GM12878 (cell line): ENCODE measurements at regions not wholly inside any gene's neighbourhood (a gene's known extent, or its start where the extent isn't known, plus 50 kb on each side); places are given as distances from the start of the nearest gene placed in this dataset.

Experiments
- ATAC-seq: fragments of 200-7000 bp; cut with Tn5 transposase; 3 replicates; pipeline ENCODE4 v1.9.1; 2020; ENCODE audit warnings: mild to moderate bottlenecking, moderate library complexity
- BruUV-seq: library from RNA; stranded (reverse); fragments of 400-500 nt; replicated peaks from 2 replicates; lab custom pipeline; 2021; lab: Mats Ljungman, UMichigan
- CTCF ChIA-PET: fragments of 300-600 bp; sonication (Branson Sonifier 250); formaldehyde crosslinking; extraction: SDS; loops from one replicate; lab custom pipeline; 2021; ENCODE audit warnings: inconsistent platforms; lab: Yijun Ruan, JAX
- POLR2A ChIA-PET: fragments of 350-600 bp; formaldehyde crosslinking; extraction: SDS; loops from one replicate; lab custom pipeline; 2021; ENCODE audit warnings: inconsistent platforms; lab: Charles Lee
- RAD21 ChIA-PET: fragments of 300-600 bp; sonication (Branson Sonifier 250); formaldehyde crosslinking; loops from one replicate; lab custom pipeline; 2023; ENCODE audit warnings: antibody characterized with exemption; ENCODE audit not compliant: unreplicated experiment; lab: Charles Lee
- SMC1A ChIA-PET: fragments of 300-600 bp; sonication (Branson Sonifier 250); formaldehyde crosslinking; loops from one replicate; lab custom pipeline; 2023; ENCODE audit not compliant: unreplicated experiment, uncharacterized antibody; lab: Charles Lee
- DNase-seq: peaks from one replicate; pipeline ENCODE4 v3.0.0-alpha.2; 2011; ENCODE audit warnings: low read depth, low spot score
- FAIRE-seq: peaks from 3 replicates; lab custom pipeline; 2011; peaks lifted over from hg19 to GRCh38; lab: Jason Lieb, UNC
- H2AFZ ChIP-seq: 2 replicates; pipeline ENCODE4 v1.6.0; 2011; ENCODE audit warnings: low read depth, low read length, control low read depth; ENCODE audit not compliant: control insufficient read depth
- H3K27ac ChIP-seq: 2 replicates; pipeline ENCODE4 v1.5.1; 2011; ENCODE audit warnings: control low read depth; ENCODE audit not compliant: control insufficient read depth, insufficient read depth
- H3K27me3 ChIP-seq, 2 experiments: replicated peaks in 1 of 2; 2 replicates each; pipeline versions ENCODE4 v1.6.0 to v1.6.1; 2011; ENCODE audit warnings: low read length in 1 of 2; ENCODE audit not compliant: control insufficient read depth in 2 of 2, insufficient read depth in 2 of 2
- H3K36me3 ChIP-seq, 2 experiments: 2 replicates each; pipeline ENCODE4 v1.5.1; 2011; ENCODE audit warnings: low read length in 1 of 2; ENCODE audit not compliant: control insufficient read depth in 2 of 2, insufficient read depth in 2 of 2
- H3K4me1 ChIP-seq: 2 replicates; pipeline ENCODE4 v1.6.1; 2011; ENCODE audit warnings: mild to moderate bottlenecking, low read length, moderate library complexity, mixed read lengths; ENCODE audit not compliant: control insufficient read depth, insufficient read depth
- H3K4me2 ChIP-seq: 2 replicates; pipeline ENCODE4 v1.6.0; 2011; ENCODE audit warnings: control low read depth; ENCODE audit not compliant: control insufficient read depth, insufficient read depth
- H3K4me3 ChIP-seq: fragments of 200-600 bp; sonication (generic); 2 replicates; pipeline ENCODE4 v1.5.1; 2016
- H3K79me2 ChIP-seq: 2 replicates; pipeline ENCODE4 v1.6.0; 2011; ENCODE audit warnings: low read length; ENCODE audit not compliant: control insufficient read depth, insufficient read depth
- H3K9ac ChIP-seq: 2 replicates; pipeline ENCODE4 v1.8.0; 2011; ENCODE audit warnings: low read length, control low read depth, mixed read lengths; ENCODE audit not compliant: control insufficient read depth, insufficient read depth
- H3K9me3 ChIP-seq: replicated peaks from 3 replicates; pipeline ENCODE4 v1.5.1; 2011; ENCODE audit warnings: mild to moderate bottlenecking, low read length; ENCODE audit not compliant: control insufficient read depth, insufficient read depth
- H4K20me1 ChIP-seq: 2 replicates; pipeline ENCODE4 v1.6.0; 2011; ENCODE audit not compliant: control insufficient read depth, insufficient read depth
- BMI1 ChIP-seq: fragments of 450-650 bp; IDR thresholded peaks from 2 replicates; pipeline ENCODE4 v1.6.1; 2016; ENCODE audit warnings: mild to moderate bottlenecking, moderate library complexity, borderline replicate concordance
- MTA3 ChIP-seq: IDR thresholded peaks from 2 replicates; pipeline ENCODE4 v1.6.1; 2012; ENCODE audit warnings: low read length, inconsistent platforms, borderline replicate concordance
- MYB ChIP-seq: fragments of 150-350 bp; IDR thresholded peaks from 2 replicates; pipeline ENCODE4 v1.6.1; 2014; ENCODE audit warnings: mild to moderate bottlenecking, low read depth, low read length, borderline replicate concordance
- NR2C1 ChIP-seq: fragments of 450-650 bp; IDR thresholded peaks from 2 replicates; pipeline ENCODE4 v1.6.1; 2017; ENCODE audit warnings: antibody characterized with exemption, mild to moderate bottlenecking, moderate library complexity
- SIX5 ChIP-seq: IDR thresholded peaks from 2 replicates; pipeline ENCODE4 v1.6.1; 2011; ENCODE audit warnings: mild to moderate bottlenecking, low read depth, low read length, moderate library complexity; ENCODE audit not compliant: severe bottlenecking
- STAT3 ChIP-seq: IDR thresholded peaks from 2 replicates; pipeline ENCODE4 v1.6.1; 2011; ENCODE audit warnings: low read depth, low read length, improper control_type of control experiment
- ZBTB11 ChIP-seq: fragments of 450-650 bp; formaldehyde crosslinking; IDR thresholded peaks from 2 replicates; pipeline ENCODE4 v1.5.0; 2022; ENCODE audit warnings: mild to moderate bottlenecking, missing genetic modification characterization
- ZNF274 ChIP-seq: IDR thresholded peaks from one replicate; pipeline ENCODE4 v1.8.0; 2011; ENCODE audit not compliant: insufficient read length, insufficient read depth
- WGBS: methylation state at CpG from one replicate; pipeline ENCODE4 v1.1.6; 2016; ENCODE audit warnings: low lambda C conversion rate; ENCODE audit not compliant: insufficient replicate concordance, insufficient coverage; ENCODE audit errors: missing lambda C conversion rate; 5-methylcytosine and 5-hydroxymethylcytosine counted together
- in situ Hi-C: fragments of 300-500 bp; cut with MboI; formaldehyde crosslinking; loops from 9 replicates; pipeline ENCODE4 v1.14.3; 2018; ENCODE audit warnings: mixed read lengths
- intact Hi-C: fragments of 100-400 bp; cut with micrococcal nuclease; formaldehyde crosslinking; loops from one replicate; pipeline ENCODE4 v1.14.2; 2022; ENCODE audit not compliant: unreplicated experiment

GRCh38 chr3:106920609-106921008, 456.6 kb upstream of the CCDC54 start:
- no peak overlapping the region for H3K4me2 ChIP-seq
- SMC1A ChIA-PET, result no interaction called here
- no peak overlapping the region for H3K9ac ChIP-seq
- FAIRE-seq (no peak), DNase-seq (no peak), ATAC-seq (no peak)
- RAD21 ChIA-PET, result no interaction called here
- CTCF ChIA-PET, result no interaction called here
- no peak overlapping the region for H3K27ac ChIP-seq
- no peaks in the 10 kb centered on the region for H3K36me3 ChIP-seq
- H3K4me1 ChIP-seq, result no peaks in the 10 kb centered on the region
- in situ Hi-C loops, result no loop called here
- H3K4me3 ChIP-seq, result no peak overlapping the region
- intact Hi-C loops, result no loop called here
- TF ChIP-seq BMI1 (no peak), MTA3 (no peak), NR2C1 (no peak), SIX5 (no peak), ZNF274 (no peak), STAT3 (no peak), MYB (no peak), ZBTB11 (CRISPR knock-in tag) (no peak)
- H4K20me1 ChIP-seq, result no peaks in the 10 kb centered on the region
- no peaks in the 10 kb centered on the region for H3K27me3 ChIP-seq
- no peak overlapping the region for H2AFZ ChIP-seq
- BruUV-seq, result no TSS peak
- no peaks in the 10 kb centered on the region for H3K79me2 ChIP-seq
- 30% methylated on average over 3 of the region's 3 CpGs for WGBS
- POLR2A ChIA-PET, result no interaction called here
- H3K9me3 ChIP-seq, result no peaks in the 10 kb centered on the region
